Ectodermal cell (in vitro differentiated cells): ENCODE measurements at regions not wholly inside any gene's neighbourhood (a gene's known extent, or its start where the extent isn't known, plus 50 kb on each side); places are given as distances from the start of the nearest gene placed in this dataset.
"Not testable (repeated sequence)": the region's sequence is repeated elsewhere in the genome, so short reads cannot be mapped to it uniquely, and the experiment has no call there.

ENCODE experiments used
- H3K27ac ChIP-seq: 2 replicates; pipeline ENCODE4 v1.7.0; 2013; ENCODE audit warnings: mild to moderate bottlenecking, low read depth, low read length; ENCODE audit not compliant: insufficient read depth, poor library complexity, severe bottlenecking
- H3K27me3 ChIP-seq: 2 replicates; pipeline ENCODE4 v1.7.0; 2013; ENCODE audit warnings: mild to moderate bottlenecking, low read length; ENCODE audit not compliant: insufficient read depth, control insufficient read depth, poor library complexity, severe bottlenecking
- H3K36me3 ChIP-seq: one replicate; pipeline ENCODE4 v1.7.0; 2013; ENCODE audit warnings: low read length; ENCODE audit not compliant: control insufficient read depth, insufficient read depth
- H3K4me1 ChIP-seq: one replicate; pipeline ENCODE4 v1.7.0; 2013; ENCODE audit warnings: low read length; ENCODE audit not compliant: control insufficient read depth, insufficient read depth
- H3K4me3 ChIP-seq: 2 replicates; pipeline ENCODE4 v1.7.0; 2013; ENCODE audit warnings: low read depth, low read length, control low read depth; ENCODE audit not compliant: insufficient read depth
- H3K9me3 ChIP-seq: 2 replicates; pipeline ENCODE4 v1.7.0; 2013; ENCODE audit warnings: mild to moderate bottlenecking, low read length, moderate library complexity; ENCODE audit not compliant: control insufficient read depth
- WGBS, 2 experiments: methylation state at CpG; one replicate each; pipeline ENCODE4 v1.1.7; 2013; ENCODE audit warnings: missing lambda C conversion rate in 2 of 2; 5-methylcytosine and 5-hydroxymethylcytosine counted together

DNA sequence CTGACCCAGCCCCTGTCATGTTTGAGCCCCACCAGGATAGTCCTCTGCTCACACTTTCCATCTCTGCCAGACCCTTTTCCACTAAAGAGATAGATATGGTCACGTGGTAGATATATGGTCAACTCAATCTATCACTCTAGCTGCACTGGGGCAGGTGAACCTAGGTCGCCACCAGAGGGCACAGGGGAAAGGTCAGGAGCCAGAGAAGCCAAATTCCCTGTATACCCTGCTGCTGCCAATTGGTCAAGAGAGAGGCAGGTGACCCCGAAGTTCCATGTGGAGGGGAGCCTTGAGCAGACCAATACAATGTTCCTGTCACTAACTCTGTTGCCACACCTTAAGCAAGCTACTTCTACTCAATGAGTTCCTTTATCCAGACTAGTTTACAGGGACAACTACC, 101.1 kb upstream of the GALNT18 start:
- Histone ChIP-seq H3K36me3 (no peaks in the 10 kb centered on the region), H3K4me3 (no peak overlapping the region), H3K9me3 (no peaks in the 10 kb centered on the region), H3K4me1 (no peaks in the 10 kb centered on the region), H3K27ac (no peak overlapping the region), H3K27me3 (no peaks in the 10 kb centered on the region)
- 86 to 88% methylated on average over 3 of the region's 3 CpGs for WGBS, 2 experiments

DNA sequence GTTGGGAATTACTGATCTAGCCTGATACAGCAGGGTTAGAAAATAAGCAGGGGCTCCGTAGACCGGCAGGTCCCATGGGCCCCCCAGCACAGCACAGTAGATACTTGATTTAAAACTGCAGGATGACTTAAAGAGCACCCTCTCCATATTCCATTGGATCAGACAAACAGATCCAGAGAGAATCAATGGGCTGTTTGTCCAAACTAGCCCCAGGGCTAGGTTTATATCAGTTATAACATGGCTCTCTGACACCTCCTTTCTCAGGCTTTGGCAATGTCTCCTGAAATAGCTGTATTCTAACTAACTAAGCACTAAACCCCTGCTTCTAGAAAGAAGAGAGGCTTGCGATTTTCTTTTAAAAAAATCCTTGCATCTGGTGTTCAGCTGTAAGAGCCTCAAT, 100.4 kb upstream of the GALNT18 start:
- no peaks in the 10 kb centered on the region for H3K9me3 ChIP-seq
- no peaks in the 10 kb centered on the region for H3K4me1 ChIP-seq
- WGBS, 2 experiments: 91 to 97% methylated on average over 3 of the region's 3 CpGs
- H3K27me3 ChIP-seq: no peaks in the 10 kb centered on the region
- no peaks in the 10 kb centered on the region for H3K36me3 ChIP-seq
- no peak overlapping the region for H3K4me3 ChIP-seq
- H3K27ac ChIP-seq: no peak overlapping the region

DNA sequence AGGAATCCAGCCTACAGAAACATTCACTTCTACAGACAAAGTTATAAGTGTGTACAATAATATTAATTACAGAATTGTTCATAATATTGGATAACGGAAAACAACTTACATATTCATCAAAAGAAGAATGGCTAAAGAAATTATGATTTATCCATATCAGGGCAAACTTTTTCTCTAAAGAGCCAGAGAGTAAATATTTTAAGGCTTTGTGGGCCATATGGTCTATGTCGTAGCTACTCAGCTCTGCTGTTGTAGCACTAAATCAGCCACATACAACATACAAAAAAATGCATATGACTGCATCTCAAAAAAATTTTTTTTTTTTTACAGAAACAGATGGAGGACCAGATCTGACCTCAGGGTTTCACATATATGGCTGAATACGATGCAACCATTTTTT, 96.7 kb upstream of the GALNT18 start:
- H3K4me1 ChIP-seq: no peaks in the 10 kb centered on the region
- no peak overlapping the region for H3K4me3 ChIP-seq
- WGBS, 2 experiments: 89 to 100% methylated on average over 1 to 2 of the region's 3 CpGs
- H3K27ac ChIP-seq: no peak overlapping the region
- H3K27me3 ChIP-seq: no peaks in the 10 kb centered on the region
- H3K9me3 ChIP-seq: no peaks in the 10 kb centered on the region
- H3K36me3 ChIP-seq: no peaks in the 10 kb centered on the region

DNA sequence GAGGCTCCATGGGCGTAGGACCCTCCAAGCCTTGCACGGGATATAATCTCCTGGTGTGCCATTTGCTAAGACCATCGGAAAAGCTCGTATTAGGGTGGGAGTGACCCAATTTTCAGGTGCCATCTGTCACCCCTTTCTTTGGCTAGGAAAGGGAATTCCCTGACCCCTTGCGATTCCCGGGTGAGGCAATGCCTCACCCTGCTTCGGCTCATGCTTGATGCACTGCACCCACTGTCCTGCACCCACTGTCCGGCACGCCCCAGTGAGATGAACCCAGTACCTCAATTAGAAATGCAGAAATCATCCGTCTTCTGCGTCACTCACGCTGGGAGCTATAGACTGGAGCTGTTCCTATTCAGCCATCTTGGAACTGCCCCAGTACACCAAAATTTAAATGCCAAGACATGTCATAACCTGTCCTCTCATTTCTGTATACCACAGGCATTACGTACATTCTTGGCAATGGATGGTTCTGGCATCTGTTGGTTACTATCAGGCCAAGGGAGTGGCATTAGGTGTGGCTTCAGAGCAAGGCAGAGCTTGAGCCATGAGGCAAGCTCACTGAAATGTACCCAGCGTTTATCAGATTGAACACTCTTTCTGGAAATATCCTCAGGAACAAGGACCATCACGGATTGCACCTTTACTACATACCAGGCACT, 95.4 kb upstream of the GALNT18 start:
- H3K27ac ChIP-seq: no peak overlapping the region
- WGBS, 2 experiments: 95 to 97% methylated on average over 15 of the region's 15 CpGs
- no peaks in the 10 kb centered on the region for H3K36me3 ChIP-seq
- no peaks in the 10 kb centered on the region for H3K4me1 ChIP-seq
- H3K4me3 ChIP-seq: no peak overlapping the region
- no peaks in the 10 kb centered on the region for H3K9me3 ChIP-seq
- no peaks in the 10 kb centered on the region for H3K27me3 ChIP-seq

DNA sequence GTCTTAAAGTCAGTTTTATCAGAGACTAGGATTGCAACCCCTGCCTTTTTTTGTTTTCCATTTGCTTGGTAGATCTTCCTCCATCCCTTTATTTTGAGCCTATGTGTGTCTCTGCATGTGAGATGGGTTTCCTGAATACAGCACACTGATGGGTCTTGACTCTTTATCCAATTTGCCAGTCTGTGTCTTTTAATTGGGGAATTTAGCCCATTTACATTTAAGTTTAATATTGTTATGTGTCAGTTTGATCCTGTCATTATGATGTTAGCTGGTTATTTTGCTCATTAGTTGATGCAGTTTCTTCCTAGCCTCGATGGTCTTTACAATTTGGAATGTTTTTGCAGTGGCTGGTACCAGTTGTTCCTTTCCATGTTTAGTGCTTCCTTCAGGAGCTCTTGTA, 93.3 kb upstream of the GALNT18 start:
- 87 to 88% methylated on average over 1 of the region's 1 CpG for WGBS, 2 experiments
- H3K27ac ChIP-seq, H3K4me3 ChIP-seq, H3K4me1 ChIP-seq, H3K27me3 ChIP-seq, H3K36me3 ChIP-seq, H3K9me3 ChIP-seq: not testable (repeated sequence)

DNA sequence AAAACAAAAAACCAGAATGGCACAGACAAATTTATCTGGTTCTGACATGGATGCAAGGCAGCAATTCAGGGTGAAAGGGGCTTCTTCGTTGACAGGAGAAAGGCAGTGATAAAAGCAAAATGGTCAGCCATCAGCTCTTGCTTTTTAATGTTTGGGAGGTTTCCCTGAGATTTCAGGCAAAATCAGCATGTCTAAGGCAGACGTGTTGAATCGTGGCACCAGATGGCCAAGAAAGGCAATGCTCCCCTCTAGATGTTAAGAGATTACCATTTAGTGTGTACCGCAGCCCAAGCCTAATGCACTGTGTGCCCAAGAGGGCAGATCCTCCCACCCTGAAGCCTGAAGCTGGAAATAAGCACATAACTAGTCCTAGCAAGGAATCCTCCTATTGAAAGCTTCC, 88.8 kb upstream of the GALNT18 start:
- 88% methylated on average over 4 of the region's 4 CpGs for WGBS, 2 experiments
- Histone ChIP-seq H3K9me3 (no peaks in the 10 kb centered on the region), H3K4me1 (no peaks in the 10 kb centered on the region), H3K27ac (no peak overlapping the region), H3K4me3 (no peak overlapping the region), H3K36me3 (no peaks in the 10 kb centered on the region), H3K27me3 (no peaks in the 10 kb centered on the region)

DNA sequence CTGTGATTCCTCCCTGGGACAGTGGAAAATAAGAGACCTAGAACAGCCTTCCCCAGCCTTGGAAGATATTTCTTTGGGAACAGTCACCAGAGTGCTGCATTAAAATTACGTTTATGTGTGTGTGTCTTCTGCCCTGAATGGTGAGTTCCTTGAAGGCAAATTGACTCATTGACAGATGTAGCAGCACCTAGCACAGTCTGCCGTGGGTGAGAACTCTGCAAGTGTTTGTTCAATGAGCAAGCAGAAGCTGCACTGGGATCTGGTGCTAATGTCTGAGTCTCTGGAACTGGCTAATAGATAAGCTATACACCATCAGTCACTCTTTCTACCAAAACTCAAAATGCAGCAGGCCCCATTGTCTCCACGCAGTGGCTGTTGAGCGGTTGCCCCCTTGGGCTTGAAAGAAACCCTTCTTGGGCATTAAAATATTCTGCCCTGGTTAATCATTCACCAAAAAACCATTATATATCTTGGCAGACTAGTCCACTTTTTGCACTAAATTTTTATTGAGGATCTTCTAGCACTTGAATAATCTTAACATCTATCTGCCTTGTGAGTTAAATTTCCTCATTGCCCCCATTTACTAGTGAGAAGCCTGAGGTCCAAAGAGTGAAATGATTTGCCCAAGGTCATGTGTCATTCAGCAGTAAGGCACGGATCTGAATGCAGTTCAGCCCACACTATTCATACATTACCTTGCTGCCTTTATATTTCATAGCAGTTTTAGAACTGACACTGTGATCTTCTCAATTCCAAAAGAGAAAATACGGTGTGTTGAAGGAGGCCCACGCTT, 87.8 kb upstream of the GALNT18 start:
- Histone ChIP-seq H3K36me3 (no peaks in the 10 kb centered on the region), H3K27ac (no peak overlapping the region), H3K27me3 (no peaks in the 10 kb centered on the region), H3K9me3 (no peaks in the 10 kb centered on the region), H3K4me3 (no peak overlapping the region), H3K4me1 (no peaks in the 10 kb centered on the region)
- WGBS, 2 experiments: 93 to 97% methylated on average over 7 of the region's 7 CpGs

DNA sequence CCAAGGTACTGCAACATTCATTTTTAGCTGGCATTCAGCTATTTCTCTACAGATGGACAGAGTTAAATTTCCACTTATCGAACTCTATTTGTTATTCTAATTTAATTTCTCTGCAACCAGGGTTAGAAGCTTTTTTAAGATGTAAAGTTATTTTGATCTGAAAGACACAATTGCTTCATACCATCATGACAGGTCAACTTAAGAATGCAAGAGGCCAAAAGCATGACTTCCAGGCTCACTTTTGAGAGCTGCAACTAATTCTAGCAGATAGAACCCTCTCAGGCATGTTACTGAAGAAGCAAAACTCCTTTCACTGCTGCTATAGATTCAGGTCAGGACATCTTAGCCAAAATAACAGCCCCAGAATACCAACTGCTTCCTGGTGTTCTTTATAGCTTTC, 86.5 kb upstream of the GALNT18 start:
- Histone ChIP-seq H3K4me1 (no peaks in the 10 kb centered on the region), H3K27ac (no peak overlapping the region), H3K4me3 (no peak overlapping the region), H3K27me3 (no peaks in the 10 kb centered on the region), H3K9me3 (no peaks in the 10 kb centered on the region), H3K36me3 (no peaks in the 10 kb centered on the region)
- 100% methylated on average over 1 of the region's 1 CpG; no CpG with 5 or more reads in 1 of the 2 experiments for WGBS, 2 experiments

DNA sequence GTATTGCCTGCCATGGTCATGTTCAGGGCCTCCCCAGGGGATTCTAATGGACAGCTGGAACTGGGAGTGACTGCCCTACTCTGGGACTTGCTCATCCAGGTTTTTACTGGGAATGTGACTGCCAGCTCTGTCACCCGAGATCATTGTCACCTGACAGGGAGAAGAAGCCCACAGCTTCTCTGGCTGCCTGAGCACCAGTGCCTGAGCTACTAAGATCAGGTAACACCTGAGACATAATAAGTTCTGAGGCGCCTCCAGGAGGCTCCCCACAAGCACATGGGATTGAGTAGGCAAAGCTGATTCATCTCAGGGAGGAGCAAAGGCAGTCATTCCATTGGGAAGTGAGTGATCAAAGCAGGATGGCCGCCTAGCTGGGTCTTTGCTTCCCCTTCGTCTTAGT, 84.2 kb upstream of the GALNT18 start:
- no peak overlapping the region for H3K4me3 ChIP-seq
- H3K9me3 ChIP-seq: no peaks in the 10 kb centered on the region
- H3K27me3 ChIP-seq: no peaks in the 10 kb centered on the region
- H3K36me3 ChIP-seq: no peaks in the 10 kb centered on the region
- 79 to 85% methylated on average over 4 of the region's 4 CpGs for WGBS, 2 experiments
- H3K4me1 ChIP-seq: no peaks in the 10 kb centered on the region
- no peak overlapping the region for H3K27ac ChIP-seq

DNA sequence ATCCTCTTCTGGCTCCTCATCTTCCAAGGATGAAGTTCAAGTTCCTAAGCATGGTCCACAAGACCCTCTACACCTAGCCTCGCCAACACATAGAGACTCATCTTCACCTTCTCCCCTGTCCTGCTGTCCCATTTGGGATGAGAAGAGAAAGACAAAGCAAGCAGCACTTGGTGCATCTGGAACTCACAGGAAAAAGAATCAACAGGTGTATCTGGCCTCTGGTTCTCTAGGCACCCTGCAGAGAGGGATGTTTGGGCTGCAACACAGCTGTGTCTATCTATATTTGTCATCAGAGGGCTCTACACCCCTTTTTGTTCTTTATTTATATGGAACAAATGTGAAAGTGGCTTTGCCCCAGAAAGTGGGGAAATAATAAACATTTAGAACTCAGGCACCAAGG, 82.1 kb upstream of the GALNT18 start:
- H3K4me1 ChIP-seq: no peaks in the 10 kb centered on the region
- no peaks in the 10 kb centered on the region for H3K27me3 ChIP-seq
- H3K9me3 ChIP-seq: no peaks in the 10 kb centered on the region
- H3K36me3 ChIP-seq: no peaks in the 10 kb centered on the region
- H3K27ac ChIP-seq: no peak overlapping the region
- 84 to 100% methylated on average over 1 of the region's 1 CpG for WGBS, 2 experiments
- no peak overlapping the region for H3K4me3 ChIP-seq
